ENCODE measurements at regions not wholly inside any gene's neighbourhood (a gene's known extent, or its start where the extent isn't known, plus 50 kb on each side); places are given as distances from the start of the nearest gene placed in this dataset.

GRCh38 chr6:132219901-132220300 lies 181.4 kb downstream of the MOXD1 start:
- TF ChIP-seq CTCF (IDR thresholded peaks at IDR 0.05) (no peak), POLR2AphosphoS5 (IDR thresholded peaks at IDR 0.05) (no peak), POLR2A (IDR thresholded peaks at IDR 0.05) (no peak)

Data from gastroesophageal sphincter (tissue), 3 donors.